GM20000 (cell line): ENCODE measurements at regions not wholly inside any gene's neighbourhood (a gene's known extent, or its start where the extent isn't known, plus 50 kb on each side); places are given as distances from the start of the nearest gene placed in this dataset.

ENCODE experiments used
- DNase-seq: peaks from one replicate; pipeline ENCODE4 v3.0.0; 2012; ENCODE audit warnings: low spot score
- TF ChIP-seq, protein P1 (sequence below): IDR thresholded peaks from 2 replicates; pipeline ENCODE4 v1.5.1; 2012; ENCODE audit warnings: mild to moderate bottlenecking, control low read depth; ENCODE audit errors: extremely low read depth, missing control alignments

DNA sequence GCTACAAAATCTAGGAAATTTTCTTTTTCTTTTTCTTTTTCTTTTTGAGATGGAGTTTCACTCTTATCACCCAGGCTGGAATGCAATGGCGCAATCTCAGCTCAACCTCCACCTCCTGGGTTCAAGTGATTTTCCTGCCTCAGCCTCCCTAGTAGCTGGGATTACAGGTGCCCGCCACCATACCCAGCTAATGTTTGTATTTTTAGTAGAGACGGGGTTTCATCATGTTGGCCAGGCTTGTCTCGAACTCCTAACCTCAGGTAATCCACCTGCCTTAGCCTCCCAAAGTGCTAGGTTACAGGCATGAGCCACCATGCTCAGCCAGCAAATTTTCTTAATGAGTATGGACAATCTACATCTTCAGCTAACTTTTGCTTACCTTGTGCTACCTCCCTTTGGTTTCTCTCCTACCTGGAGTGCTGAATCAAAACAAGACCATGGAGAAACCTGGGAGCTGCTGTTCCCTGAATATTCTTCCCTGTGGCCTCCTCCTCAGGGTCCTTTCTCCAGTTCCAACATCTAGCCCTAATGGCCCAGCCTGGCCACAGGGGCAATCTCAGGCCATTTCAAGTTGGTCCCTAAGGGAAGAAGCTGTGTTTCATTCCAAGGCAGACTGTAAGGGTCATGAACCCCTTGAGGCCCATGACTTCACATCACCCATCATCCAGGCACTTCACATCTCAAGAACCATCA is 74.6 kb upstream of the EGLN3 start:
- DNase-seq: no peak
- TF ChIP-seq, protein P1, sequence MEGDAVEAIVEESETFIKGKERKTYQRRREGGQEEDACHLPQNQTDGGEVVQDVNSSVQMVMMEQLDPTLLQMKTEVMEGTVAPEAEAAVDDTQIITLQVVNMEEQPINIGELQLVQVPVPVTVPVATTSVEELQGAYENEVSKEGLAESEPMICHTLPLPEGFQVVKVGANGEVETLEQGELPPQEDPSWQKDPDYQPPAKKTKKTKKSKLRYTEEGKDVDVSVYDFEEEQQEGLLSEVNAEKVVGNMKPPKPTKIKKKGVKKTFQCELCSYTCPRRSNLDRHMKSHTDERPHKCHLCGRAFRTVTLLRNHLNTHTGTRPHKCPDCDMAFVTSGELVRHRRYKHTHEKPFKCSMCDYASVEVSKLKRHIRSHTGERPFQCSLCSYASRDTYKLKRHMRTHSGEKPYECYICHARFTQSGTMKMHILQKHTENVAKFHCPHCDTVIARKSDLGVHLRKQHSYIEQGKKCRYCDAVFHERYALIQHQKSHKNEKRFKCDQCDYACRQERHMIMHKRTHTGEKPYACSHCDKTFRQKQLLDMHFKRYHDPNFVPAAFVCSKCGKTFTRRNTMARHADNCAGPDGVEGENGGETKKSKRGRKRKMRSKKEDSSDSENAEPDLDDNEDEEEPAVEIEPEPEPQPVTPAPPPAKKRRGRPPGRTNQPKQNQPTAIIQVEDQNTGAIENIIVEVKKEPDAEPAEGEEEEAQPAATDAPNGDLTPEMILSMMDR: no peak

GRCh38 chr14:34024768-34025144 is 73.9 kb upstream of the EGLN3 start:
- DNase-seq: no peak
- TF ChIP-seq, protein P1: no peak

GRCh38 chr14:34023824-34024767 is 73.2 kb upstream of the EGLN3 start:
- TF ChIP-seq, protein P1: no peak
- DNase-seq: no peak

- TF ChIP-seq, protein P1: no peak
- no peak for DNase-seq
Measured at GRCh38 chr14:34021096-34021495, 70.2 kb upstream of the EGLN3 start.

DNA sequence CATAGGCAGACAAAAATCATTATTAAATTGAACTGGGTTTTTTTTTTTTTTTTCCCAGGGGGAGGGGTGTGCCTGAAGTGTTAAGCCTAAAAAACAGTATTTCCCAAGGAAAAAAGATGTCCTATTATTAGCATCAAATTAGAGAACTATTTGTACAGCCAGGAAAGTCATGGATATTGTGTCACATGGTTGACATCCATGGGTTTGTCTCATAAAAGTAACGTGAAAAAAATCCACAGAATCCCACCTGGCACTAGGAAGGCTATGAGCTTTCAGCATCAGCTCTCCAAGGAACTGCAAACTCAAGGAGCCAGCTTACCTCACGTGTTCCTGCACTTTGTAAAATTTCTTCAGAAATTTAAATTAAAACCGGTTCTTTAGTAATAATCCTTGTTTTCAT is 69.1 kb upstream of the EGLN3 start:
- DNase-seq: no peak
- TF ChIP-seq, protein P1: no peak

DNA sequence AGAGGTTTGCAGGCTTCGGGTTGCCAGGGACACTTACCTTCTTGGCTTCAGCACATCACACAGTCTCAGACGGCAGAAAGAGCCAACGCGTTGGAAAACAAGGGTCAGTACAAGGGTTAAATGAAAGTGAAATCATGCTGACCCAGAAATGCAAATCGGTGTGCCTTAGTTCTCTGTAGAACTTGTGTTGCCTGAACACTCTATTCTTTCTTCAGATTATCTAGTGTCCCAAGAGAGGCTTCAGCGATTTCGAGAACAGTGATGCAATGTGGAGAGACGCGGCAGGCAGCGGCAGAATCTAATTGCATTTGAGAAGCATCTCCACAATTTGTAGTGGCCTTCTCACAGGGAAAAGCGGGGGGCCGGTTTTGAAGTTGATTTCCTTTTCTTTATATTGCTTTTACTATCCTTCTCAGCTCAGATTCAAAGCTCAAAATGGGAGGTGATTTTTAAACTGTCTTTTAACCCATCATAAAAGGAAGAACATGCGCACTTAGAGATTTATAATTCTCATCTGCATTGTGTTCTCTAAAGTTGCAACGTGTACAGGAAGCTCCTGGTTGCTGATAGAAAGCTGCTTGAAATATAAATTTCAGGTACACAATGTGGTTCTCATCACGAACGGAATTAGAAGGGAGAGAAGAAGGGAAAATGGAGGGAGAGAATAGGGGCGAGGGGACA is 67.8 kb upstream of the EGLN3 start:
- TF ChIP-seq, protein P1: no peak
- DNase-seq: peak; percentile 30

- no peak for DNase-seq
- TF ChIP-seq, protein P1: no peak
Measured at GRCh38 chr14:34018125-34018524, 67.3 kb upstream of the EGLN3 start.
